HG03095 (cell line): ENCODE measurements at regions not wholly inside any gene's neighbourhood (a gene's known extent, or its start where the extent isn't known, plus 50 kb on each side); places are given as distances from the start of the nearest gene placed in this dataset.
"Not testable (repeated sequence)": the region's sequence is repeated elsewhere in the genome, so short reads cannot be mapped to it uniquely, and the experiment has no call there.

Experiments
- ATAC-seq: cut with Tn5 transposase; IDR thresholded peaks from one replicate; pipeline ENCODE4 v1.9.1; 2021; ENCODE audit warnings: moderate library complexity; ENCODE audit not compliant: unreplicated experiment

DNA sequence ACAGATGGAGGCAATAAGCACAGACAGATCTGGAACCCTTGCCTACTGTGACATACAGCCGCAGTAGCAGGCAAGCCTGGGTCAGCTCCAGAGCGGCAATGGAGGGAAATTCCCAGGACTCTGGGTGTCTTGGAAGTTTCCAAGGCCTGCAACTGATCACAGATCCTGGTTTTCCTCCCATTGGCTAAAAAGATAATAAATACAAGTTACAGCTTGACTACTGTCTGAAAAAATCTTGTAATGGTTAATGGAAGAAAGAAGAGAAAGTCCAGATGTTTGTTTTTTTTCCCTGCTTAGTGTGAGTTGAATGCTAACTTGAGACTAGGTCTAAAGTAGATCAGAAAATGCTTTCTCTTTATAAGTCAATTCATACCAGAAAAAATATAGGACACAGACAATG is 307.6 kb downstream of the ALDH8A1 start:
- no peak for ATAC-seq

DNA sequence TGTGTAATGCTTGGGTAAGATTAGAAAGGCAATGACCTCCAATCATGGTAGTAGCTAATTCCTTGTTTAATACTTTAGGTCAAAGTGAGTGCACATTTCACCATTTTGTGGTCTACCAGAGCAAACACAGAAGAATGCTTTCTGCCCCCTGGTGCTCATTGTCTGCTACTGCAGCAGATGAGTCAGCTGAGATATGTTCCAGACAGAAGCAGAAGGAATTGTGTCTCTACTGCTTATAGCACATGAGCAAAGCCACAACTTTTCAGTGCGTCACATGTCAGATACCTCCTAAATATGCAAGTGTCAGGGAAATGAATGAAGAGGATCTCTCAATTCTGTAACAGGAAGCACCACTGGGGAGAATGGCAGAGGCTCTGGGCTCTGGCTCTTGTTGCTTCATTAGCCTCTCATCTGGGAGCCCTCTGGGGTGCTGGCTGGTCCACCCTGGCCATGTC is 308.9 kb downstream of the ALDH8A1 start:
- ATAC-seq, result peak; percentile 71

DNA sequence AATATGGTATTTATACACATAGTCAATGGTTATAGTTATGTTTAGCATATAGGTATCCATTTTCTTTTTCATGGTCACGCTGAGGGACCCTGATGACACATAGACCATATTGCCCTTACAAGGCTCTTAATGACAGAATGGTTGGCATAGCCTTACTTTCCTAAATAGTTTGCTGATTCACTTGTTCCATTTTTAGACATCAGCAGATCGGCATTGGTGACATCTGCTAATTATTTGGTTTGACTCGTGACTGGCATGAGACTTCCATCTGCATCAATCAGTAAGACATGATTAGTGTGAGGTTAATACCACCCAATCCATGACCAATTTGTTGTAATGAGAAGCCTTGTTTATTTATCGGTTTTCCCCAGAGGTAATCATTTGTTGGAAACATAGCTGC is 309.7 kb downstream of the ALDH8A1 start:
- no peak for ATAC-seq

DNA sequence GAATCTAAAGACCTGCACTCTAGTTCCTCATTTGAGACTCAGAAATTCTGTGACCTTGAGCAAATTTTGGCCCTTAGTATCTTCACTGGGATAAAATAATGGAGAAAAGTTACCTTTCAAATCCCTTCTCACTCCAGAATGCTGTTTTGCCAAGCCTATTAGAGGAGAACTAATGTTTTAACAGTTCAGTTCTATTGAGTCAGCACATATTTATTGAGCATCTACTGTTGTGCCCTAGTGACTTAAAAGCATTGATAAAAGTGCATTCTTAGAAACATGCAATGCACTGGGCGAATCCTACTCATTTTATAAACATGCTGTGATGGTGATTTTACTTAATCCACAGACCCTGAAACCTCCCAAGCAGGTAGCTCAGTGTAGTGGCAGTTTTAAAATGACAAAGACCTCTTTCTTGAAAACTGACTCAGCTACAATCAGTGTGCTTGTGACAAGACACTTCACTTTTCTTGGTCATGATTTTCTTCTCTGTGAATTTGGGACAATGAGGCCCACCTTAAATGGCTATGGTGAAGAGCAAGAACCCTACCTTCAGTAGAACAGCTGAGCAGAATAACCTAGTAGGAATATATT is 312.0 kb downstream of the ALDH8A1 start:
- no peak for ATAC-seq

DNA sequence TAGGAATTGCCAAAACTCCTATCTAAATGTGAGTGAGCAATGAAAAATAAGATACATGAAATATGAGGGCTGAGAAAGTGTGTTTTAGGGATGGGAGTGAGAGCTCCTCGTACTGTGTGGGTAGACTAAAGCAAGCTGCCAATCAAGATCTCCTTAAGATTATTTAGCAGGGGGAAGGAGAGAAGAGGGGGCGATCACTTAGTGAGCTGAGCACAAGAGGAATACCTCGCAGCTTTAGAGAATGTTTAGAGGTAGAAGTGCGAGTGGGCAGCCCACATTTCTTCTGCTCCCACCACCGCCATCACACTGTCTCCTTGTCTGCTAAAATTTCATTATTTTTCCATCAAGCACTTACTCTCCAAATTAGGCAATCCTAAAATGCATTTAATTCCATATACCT is 312.6 kb downstream of the ALDH8A1 start:
- no peak for ATAC-seq

DNA sequence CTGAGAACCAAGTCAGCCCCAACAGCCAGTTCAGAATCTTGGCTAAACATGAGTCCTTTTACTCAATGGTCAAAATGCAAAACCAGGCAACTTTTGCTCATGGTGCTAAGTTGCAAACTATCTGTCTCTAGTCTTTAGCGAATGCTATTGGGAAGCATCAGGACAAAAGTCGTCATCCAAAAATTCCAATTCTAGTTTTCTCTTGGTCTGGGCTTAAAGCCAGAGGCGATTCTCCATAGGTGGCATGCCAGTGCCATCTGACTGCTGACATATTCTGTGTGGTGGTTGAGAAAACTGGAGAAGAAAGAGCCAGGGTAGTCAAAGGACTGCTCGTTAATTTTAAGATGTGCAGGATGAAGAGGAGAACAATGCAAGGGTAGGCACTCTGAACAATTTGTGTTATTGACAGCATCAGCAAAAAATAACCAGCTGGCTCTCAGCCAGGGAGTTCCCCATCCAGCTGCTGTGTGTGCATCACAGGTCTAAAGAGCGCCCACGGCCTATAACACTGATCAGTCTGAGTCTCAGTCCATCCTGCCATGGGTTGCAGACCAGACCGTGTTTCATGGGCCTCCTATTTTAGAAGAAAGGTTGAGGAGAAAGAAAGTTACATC is 313.6 kb downstream of the ALDH8A1 start:
- ATAC-seq, result peak; percentile 49

DNA sequence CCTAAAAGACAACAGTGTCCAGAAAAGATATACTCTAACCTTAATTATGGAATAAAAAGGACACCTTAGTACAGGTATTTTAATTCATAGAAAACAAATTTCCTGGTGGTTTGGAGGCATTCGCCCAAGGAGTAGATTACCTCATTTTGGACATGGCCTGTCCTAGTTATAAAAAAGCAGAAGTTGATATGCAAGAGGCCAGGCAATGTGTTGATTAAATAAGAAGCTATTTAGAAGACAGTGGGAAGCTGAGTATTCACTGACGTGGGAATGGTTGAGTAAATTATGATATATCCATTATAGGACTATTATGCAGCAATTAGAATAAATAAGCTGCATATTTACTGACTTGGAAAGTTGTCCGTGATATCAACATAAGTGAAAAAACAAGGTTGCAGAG is 314.9 kb downstream of the ALDH8A1 start:
- ATAC-seq, result no peak

DNA sequence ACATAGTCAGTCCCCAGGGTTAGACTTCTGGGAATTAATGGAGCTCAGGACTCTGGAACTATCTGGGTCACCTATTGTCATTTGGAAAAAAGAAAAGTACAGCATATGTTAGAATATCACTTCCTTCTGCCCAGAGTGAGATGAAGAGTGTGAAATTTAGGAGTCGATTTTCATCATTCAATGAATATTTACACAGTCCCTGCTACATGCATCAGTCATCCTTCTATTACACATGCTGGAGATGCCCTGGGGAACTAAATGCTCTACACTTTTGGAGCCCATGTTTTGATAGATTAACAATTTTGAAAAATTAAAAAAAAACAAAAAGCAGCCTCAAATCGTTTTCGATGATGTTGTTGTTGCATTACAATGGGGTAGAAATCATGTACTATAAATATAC is 315.4 kb downstream of the ALDH8A1 start:
- ATAC-seq, result no peak

DNA sequence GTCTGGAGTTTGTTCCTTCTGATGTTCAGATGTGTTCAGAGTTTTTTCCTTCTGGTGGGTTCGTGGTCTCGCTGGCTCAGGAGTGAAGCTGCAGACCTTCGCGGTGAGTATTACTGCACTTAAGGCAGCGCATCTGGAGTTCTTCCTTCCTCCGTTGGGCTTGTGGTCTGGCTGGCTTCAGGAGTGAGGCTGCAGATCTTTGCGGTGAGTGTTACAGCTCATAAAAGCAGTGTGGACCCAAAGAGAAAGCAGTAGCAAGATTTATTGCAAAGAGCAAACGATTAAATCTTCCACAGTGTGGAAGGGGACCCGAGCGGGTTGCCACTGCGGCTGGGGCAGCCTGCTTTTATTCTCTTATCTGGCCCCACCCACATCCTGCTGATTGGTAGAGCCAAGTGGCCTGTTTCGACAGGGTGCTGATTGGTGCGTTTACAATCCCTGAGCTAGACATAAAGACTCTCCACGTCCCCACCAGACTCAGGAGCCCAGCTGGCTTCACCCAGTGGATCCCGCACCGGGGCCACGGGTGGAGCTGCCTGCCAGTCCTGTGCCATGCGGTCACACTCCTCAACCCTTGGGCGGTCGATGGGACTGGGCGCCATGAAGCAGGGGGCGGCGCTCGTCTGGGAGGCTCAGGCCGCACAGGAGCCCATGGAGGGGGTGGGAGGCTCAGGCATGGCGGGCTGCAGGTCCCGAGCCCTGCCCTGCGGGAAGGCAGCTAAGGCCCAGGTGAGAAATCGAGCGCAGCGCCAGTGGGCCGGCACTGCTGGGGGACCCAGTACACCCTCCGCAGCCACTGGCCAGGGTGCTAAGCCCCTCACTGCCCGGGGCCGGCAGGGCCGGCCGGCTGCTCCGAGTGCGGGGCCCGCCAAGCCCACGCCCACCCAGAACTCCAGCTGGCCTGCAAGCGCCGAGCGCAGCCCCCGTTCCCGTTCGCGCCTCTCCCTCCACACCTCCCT is 315.3 kb upstream of the SGK1 start:
- ATAC-seq, result not testable (repeated sequence)

DNA sequence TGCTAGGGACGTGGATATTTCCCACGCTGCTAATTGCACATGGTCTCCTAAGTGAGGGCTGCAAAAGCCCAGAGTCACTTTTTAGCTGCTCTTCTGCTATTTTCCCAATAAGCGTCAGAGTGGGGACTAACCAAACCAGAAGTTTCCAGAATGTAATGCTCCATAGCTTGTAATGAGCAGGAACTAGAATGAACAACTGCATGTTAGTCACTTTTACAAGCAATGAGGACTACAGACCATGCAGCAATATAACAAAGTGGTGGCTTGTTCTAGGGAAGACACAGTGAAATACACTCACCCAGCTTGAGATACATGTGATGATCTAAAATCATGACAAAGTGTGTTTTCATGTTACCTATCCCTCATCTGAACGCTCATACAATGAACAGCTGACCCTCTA is 314.1 kb upstream of the SGK1 start:
- ATAC-seq, result no peak

DNA sequence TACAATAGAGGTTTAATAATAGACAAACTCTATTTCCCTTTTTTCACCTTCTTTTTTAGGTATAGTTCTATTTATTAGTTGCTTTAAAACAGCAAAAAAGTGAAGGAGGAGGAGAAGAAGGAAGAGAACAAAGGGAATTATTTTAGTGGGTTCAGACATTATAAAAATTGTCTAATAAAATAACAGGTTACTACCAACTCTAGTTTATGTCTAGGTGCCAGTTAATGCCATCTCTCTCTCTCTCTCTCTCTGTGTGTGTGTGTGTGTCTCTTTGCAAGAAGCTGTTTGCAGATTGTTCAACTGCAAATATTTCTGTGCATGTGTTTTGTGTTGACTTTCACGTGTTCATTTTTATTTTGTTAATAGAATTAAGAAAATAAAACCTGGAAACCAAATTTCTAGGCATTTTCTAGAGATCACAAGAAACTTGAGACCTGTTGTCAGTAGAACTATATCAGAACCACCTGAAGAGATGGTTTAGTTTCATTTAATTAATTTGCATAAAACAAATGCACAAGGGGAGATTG is 313.5 kb upstream of the SGK1 start:
- ATAC-seq, result no peak

DNA sequence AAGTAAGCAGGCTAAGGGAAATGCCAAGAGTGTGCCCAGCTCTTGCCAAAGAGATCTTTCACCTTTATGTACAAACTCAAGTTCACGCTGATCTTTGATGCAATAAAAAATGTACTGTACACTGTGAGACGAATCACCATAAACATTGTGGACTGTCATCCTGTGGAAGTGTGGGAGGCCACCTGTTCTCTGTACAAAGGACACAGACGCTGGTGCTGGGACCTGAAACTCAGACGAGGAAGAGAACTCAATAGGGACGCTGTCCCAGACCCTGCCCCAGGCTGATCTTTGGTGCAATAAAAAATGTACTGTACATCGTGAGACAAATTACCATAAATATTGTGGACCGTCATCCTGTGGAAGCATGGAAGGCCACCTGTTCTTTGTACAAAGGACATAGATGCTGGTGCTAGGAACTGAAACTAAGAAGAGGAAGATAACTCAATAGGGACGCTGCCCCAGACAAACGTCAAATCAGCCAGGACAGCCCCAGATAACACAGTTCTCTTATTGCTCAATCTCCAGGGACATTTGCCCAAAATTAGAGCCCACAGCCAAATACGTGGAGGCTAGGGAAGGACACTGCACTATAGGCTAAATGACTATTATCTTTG is 312.7 kb upstream of the SGK1 start:
- ATAC-seq, result no peak

DNA sequence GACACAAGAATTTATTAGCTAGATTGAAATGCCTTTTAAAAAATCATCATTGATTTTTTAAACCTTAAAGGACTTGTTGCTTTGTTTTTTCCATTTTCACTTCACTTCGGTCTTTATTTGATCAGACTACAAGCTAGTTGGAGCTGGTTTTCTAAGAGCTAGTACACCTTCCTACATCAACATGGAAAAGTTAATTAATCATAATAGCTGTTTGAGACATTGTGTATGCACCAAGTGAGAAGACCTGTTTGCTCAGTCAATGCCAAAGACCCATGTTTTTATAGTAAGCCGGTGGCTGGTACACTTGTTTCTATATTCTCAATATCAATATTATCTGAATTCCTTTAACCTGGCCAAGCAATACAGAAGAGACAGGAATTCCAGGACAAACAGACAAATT is 310.2 kb upstream of the SGK1 start:
- no peak for ATAC-seq

DNA sequence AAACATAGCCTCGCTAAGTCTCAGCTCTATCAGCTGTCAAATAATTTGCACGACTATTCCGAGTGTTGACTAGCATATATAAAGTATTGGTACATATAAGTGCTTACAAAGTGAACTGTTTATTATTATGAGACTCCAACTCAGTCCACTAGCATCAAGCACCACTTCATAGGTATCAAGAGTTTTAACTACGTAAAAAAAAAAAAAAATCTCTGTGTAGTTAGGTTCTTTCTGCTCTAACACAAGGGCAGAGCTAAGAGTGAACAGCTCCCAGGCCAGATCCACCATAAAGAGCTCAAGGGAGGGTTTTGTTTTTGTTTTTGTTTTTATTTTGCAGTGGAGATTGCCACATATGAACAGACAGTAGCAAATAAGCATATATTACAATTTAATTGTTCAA is 309.8 kb upstream of the SGK1 start:
- ATAC-seq, result no peak

DNA sequence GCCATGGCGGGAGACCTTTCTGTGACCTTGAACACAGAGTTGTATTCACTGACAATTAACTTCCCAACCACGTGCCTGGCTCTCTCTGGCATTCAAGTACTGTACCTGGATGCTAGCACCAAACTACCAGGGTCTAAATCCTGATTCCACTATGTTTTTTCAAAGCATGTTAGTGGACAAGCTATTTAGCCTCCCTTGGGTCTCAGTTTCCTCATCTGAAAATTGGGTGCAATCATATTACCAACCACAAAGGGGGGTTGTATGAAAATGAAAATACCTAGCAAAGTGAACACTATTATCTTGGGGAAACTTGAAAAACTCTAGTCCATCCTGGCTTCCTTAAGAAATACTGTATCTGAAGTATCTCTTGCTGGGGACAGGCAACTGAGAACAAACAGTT is 308.7 kb upstream of the SGK1 start:
- ATAC-seq, result no peak

DNA sequence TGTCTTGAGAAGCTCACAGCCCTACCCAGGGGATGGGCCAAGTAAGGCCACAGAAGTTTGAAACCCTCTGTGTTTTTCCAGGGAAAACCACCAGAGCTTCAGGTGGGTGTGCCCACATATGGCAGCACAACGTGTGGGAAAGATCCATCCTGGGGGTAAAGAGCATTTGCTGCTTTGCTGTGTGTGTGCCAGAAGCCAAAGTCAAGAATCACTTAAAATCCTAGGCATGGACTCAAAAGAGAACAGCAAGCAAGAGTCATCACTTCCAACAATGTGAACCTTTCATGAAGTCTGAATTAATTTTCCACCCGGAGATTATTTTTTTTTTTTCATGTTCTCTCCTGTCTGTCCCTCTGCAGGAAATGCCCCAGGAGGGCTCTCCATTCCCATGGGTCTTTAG is 308.2 kb upstream of the SGK1 start:
- no peak for ATAC-seq

DNA sequence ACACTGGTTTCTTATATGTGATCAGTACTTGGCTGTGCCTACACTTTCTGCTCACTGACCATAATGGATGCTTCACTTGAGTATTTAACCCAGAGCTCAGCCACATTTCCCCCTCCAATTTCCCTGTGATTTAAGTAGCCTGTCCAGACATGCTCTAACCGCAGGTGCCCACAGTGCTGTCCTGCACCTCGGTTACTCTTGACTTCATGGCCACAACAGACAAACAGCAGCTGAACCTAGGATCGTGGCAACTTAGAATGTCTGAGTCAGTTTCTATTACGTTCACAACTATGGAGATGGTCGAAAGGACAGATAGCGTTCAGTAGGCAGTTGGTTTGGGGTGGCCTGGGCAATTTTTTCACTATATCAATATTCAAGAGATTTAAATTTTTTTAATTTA is 306.9 kb upstream of the SGK1 start:
- no peak for ATAC-seq

DNA sequence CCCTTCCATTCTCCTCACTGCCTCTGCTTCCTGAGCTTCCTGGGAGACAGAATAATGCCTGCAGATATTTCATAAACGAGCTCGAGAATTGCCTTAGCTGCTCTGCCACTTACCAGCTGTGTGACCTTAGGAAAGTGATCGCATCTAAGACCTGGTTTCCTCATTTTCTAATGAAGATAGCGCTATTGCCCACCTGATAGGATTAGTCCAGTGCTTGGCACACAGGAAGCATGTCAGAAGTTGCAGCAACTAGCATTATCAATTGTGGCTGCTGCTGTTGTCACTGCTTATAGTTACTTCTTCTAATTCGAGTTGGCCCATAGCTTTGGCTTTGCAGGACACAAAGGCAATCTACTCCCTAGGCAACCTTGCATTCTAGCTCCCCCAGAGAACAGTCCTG is 305.5 kb upstream of the SGK1 start:
- no peak for ATAC-seq

DNA sequence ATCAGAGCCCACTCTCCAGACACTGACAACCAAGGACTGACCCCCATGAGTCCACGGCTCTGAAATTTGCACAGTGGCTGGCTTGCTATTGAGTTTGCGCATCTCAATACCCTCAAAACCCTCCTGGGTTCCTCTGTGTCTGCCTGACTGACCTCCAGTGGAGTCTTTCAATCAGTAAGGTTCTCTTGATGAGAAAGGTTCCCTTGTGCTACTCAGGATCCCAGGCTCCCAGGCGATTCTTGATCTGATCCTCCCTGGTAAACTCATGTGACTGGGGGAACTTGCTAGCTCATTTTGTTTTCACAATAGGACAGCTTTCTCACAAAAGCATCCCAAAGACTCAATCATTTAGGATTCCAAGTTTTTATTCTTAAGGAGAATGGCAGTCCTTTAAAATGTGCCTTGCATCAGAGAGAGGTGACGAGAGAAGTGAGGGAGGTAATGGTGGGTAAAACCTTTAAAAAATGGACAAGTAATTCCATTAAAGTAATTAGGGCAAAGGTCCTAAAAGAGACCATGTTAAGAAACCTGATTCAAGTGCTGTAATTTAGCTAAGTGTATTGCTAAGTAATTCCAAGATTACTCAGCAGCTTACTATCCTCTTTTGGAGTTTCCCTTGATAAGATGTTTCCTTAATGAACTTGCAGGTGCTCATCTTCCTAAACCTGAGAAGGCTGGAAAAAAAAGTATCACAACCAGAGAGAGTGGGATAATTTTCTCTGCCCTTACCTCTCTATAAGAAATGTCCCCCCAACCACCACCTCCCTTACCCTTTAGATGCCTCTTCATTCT is 304.7 kb upstream of the SGK1 start:
- no peak for ATAC-seq

DNA sequence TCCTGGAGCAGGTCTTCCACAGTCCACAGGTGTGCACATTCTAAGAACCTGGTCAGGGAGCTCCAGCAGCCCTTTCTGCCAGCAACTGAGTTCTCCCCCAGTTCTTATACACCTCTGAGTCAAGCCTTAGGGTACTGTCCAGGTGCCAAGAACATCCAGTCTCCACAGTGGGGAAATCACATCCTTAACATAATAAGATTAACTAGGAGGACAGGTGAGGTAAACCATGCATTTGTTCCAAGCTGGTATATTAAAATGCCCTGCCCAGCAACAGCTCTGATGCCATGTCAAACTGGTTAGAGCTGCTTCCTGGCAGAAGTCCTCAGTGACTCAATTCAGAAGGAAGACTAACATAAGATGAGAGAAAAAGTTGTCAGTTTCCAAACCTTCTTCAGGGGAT is 303.9 kb upstream of the SGK1 start:
- ATAC-seq, result no peak

DNA sequence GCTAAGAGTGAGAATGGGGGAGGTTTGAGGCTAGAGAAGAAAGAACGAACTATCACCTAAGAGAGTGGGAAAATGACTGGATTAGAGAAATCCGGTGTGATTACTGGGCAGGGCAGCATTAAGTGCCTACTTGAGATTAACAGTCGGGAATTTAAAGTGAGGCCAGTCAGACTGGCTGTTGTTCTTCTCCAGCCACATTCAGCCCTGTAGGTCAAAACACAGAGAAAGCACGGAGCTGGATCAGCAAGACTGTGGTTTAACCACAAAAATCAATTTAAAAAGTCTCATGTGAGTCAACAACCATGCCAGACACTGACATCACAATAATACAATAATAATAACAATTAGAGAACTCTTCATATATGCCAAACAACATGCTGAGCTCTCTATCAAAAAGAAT is 301.9 kb upstream of the SGK1 start:
- ATAC-seq, result no peak
